PC-3 (cell line): ENCODE measurements at regions not wholly inside any gene's neighbourhood (a gene's known extent, or its start where the extent isn't known, plus 50 kb on each side); places are given as distances from the start of the nearest gene placed in this dataset.

Source experiments
- EZH2 ChIP-seq: fragments of 300-600 bp; sonication (generic); IDR thresholded peaks from one replicate; pipeline ENCODE4 v1.6.1; 2017; ENCODE audit warnings: antibody characterized with exemption, mild to moderate bottlenecking, low read length; ENCODE audit not compliant: unreplicated experiment
- EZH2phosphoT487 ChIP-seq: fragments of 300-600 bp; sonication (generic); IDR thresholded peaks from 2 replicates; pipeline ENCODE4 v1.6.1; 2018; ENCODE audit warnings: mild to moderate bottlenecking, antibody characterized with exemption, low read length, borderline replicate concordance
- TF ChIP-seq, protein P1 (sequence below): fragments of 300-600 bp; sonication (generic); conservative IDR thresholded peaks from 2 replicates; pipeline ENCODE4 v1.5.1; 2017; ENCODE audit warnings: antibody characterized with exemption, low read depth, mild to moderate bottlenecking, low read length

DNA sequence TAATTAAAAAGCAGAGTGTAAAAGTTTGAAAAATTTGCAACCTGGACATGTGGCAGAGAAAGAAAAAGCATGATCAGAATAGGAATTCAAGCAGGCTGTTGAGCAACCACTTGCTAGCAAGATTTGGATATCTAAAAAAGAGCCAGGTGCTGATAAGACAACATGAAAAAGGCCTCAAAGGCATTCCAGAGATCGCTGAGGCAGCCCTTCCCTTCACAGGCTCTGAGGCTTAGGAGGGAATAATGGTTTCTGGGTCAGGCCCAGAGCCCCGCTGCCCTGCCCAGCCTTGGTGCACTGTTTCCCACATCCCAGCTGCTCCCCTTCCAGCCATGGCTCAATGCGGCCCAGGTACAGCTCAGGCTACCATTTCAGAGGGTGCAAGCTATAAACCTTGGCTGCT lies 64.1 kb upstream of the EEPD1 start:
- TF ChIP-seq, protein P1, sequence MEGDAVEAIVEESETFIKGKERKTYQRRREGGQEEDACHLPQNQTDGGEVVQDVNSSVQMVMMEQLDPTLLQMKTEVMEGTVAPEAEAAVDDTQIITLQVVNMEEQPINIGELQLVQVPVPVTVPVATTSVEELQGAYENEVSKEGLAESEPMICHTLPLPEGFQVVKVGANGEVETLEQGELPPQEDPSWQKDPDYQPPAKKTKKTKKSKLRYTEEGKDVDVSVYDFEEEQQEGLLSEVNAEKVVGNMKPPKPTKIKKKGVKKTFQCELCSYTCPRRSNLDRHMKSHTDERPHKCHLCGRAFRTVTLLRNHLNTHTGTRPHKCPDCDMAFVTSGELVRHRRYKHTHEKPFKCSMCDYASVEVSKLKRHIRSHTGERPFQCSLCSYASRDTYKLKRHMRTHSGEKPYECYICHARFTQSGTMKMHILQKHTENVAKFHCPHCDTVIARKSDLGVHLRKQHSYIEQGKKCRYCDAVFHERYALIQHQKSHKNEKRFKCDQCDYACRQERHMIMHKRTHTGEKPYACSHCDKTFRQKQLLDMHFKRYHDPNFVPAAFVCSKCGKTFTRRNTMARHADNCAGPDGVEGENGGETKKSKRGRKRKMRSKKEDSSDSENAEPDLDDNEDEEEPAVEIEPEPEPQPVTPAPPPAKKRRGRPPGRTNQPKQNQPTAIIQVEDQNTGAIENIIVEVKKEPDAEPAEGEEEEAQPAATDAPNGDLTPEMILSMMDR = no peak
- TF ChIP-seq EZH2phosphoT487 (no peak), EZH2 (no peak)
